KG1 (cell line): ENCODE measurements at regions not wholly inside any gene's neighbourhood (a gene's known extent, or its start where the extent isn't known, plus 50 kb on each side); places are given as distances from the start of the nearest gene placed in this dataset.
A peak's percentile ranks its signal among the peaks of the same experiment; 100 is the strongest.
"Not testable (repeated sequence)": the region's sequence is repeated elsewhere in the genome, so short reads cannot be mapped to it uniquely, and the experiment has no call there.

Experiments
- DNase-seq: peaks from one replicate; lab custom pipeline; 2025; lab: John Stamatoyannopoulos, UW

- not testable (repeated sequence) for DNase-seq
Observed at GRCh38 chr7:97928844-97929243, 56.6 kb upstream of the ASNS start.

- peak; percentile 0 for DNase-seq
Observed at GRCh38 chr7:97927790-97928748, 55.9 kb upstream of the ASNS start.
